Mucosa of stomach (tissue), 1 donor: ENCODE measurements at regions not wholly inside any gene's neighbourhood (a gene's known extent, or its start where the extent isn't known, plus 50 kb on each side); places are given as distances from the start of the nearest gene placed in this dataset.

Source experiments
- H3K27me3 ChIP-seq: one replicate; pipeline ENCODE4 v1.7.0; 2013; ENCODE audit warnings: mild to moderate bottlenecking, low read length; ENCODE audit not compliant: control insufficient read depth, insufficient read depth
- H3K36me3 ChIP-seq: one replicate; pipeline ENCODE4 v1.7.0; 2013; ENCODE audit warnings: low read length; ENCODE audit not compliant: control insufficient read depth, insufficient read depth
- H3K4me1 ChIP-seq: one replicate; pipeline ENCODE4 v1.7.0; 2013; ENCODE audit warnings: mild to moderate bottlenecking, low read length; ENCODE audit not compliant: control insufficient read depth, insufficient read depth
- H3K4me3 ChIP-seq: one replicate; pipeline ENCODE4 v1.7.0; 2013; ENCODE audit warnings: low read length
- H3K9ac ChIP-seq: one replicate; pipeline ENCODE4 v1.7.0; 2013; ENCODE audit warnings: mild to moderate bottlenecking, low read length, moderate library complexity
- H3K9me3 ChIP-seq: one replicate; pipeline ENCODE4 v1.7.0; 2013; ENCODE audit warnings: mild to moderate bottlenecking, low read length, moderate library complexity; ENCODE audit not compliant: control insufficient read depth
- donor health status: Pancreatic carcinoma.

DNA sequence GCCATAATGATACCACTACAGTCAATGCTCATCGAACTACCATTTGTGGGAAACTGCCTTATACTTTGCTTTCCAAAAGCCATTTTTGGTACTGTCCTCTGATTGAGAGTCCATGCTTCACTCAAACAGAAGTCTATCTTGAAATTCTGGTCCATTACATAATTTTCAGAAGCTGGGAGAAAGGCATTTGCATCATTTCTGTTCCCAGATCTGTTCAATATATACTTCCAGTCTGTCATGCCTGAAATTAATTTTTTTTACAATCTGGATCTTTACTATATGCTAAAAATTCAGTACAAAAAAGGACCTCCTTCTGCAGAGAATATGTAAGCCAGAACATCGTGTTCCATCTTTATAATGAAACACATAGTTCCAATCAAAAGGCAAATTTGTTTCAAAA, 528.9 kb upstream of the MEF2C start:
- Histone ChIP-seq H3K9me3 (no peaks in the 10 kb centered on the region), H3K36me3 (no peaks in the 10 kb centered on the region), H3K9ac (no peak overlapping the region)

DNA sequence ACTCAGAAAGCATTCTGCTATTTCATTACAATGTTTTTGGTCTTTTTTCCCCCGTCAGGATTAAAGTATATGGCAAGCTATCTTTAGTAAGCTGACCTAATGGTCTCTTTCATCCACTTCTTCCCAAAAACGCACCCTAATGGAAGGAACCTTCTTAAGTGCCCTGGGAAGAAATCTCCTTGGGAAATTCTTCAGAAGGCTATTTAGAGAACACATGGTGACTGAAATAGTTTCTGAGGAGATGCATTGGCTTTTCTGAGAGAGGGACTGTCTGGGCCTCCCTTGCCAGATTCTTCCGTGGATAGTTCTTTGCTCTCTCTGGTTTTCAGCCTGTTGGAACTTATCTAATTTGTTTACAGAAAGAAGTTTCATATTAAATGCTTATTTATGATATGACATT, 524.1 kb upstream of the MEF2C start:
- Histone ChIP-seq H3K9me3 (no peaks in the 10 kb centered on the region), H3K36me3 (no peaks in the 10 kb centered on the region), H3K4me3 (no peak overlapping the region), H3K27me3 (no peaks in the 10 kb centered on the region), H3K9ac (no peak overlapping the region), H3K4me1 (no peaks in the 10 kb centered on the region)

More for the DNA sequence above, 528.9 kb upstream of the MEF2C start:
- Histone ChIP-seq H3K4me1 (no peaks in the 10 kb centered on the region), H3K4me3 (no peak overlapping the region), H3K27me3 (no peaks in the 10 kb centered on the region)

DNA sequence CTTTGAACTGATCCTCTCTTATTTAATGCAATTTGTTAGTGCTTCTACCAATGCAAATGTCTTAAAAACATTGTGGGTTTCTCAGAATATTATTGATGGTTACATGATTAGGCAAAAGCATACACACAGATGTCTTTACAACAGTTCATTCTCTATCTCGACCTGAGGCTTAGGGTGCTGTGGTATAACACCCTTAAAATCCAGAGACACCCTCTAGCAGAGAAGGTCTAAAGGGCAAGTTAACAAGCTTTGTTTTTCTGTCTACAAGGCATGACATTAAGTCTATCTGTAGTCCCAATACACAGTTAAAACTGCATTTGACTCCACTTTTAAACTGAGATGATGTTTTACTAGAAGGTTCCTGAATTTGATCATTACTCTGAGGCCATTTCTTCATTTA, 518.7 kb upstream of the MEF2C start:
- Histone ChIP-seq H3K4me3 (no peak overlapping the region), H3K4me1 (no peaks in the 10 kb centered on the region)

DNA sequence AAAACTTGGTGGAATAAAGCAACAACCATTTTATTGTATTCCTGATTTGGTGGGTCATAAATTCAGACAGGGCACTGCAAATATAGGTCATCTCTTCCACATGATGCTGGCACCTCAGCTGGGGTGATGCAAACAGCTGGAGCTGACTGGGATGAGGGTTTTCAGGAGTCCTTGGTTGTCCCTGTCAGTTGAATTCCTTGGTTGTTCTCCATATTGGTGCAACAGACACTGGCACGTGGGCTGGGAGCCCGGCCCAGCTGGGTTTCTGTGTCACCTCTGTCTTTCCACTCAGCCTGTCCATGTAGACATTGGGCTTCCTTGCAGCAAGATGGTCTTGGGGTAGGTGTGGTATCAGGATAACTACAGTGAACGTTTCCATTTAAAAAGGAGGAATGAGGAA, 518.0 kb upstream of the MEF2C start:
- H3K9ac ChIP-seq = no peak overlapping the region
- no peaks in the 10 kb centered on the region for H3K36me3 ChIP-seq
- H3K27me3 ChIP-seq = no peaks in the 10 kb centered on the region
- no peaks in the 10 kb centered on the region for H3K4me1 ChIP-seq
- H3K4me3 ChIP-seq = no peak overlapping the region
- H3K9me3 ChIP-seq = no peaks in the 10 kb centered on the region

More for the DNA sequence above, 518.7 kb upstream of the MEF2C start:
- Histone ChIP-seq H3K36me3 (no peaks in the 10 kb centered on the region), H3K9ac (no peak overlapping the region), H3K27me3 (no peaks in the 10 kb centered on the region), H3K9me3 (no peaks in the 10 kb centered on the region)

DNA sequence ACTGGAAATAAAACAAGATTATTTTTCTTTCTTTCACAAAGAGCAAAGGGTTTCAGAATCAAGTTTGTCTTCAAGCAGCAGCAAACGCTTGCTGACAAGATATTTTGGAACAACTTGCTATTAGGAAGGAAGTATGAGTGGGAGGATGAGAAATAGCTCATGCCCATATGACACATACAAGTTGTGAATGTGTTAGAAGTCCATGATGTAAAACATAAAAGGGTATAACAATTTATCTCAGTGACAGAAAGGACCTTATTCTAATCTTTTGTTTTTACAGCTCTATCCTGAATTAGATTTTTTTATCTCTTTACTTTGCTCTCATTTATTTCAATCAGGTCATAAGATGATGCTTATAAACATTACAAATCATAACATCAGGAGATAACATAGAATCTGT, 516.6 kb upstream of the MEF2C start:
- Histone ChIP-seq H3K4me1 (no peaks in the 10 kb centered on the region), H3K27me3 (no peaks in the 10 kb centered on the region), H3K4me3 (no peak overlapping the region), H3K9ac (no peak overlapping the region), H3K36me3 (no peaks in the 10 kb centered on the region), H3K9me3 (no peaks in the 10 kb centered on the region)

DNA sequence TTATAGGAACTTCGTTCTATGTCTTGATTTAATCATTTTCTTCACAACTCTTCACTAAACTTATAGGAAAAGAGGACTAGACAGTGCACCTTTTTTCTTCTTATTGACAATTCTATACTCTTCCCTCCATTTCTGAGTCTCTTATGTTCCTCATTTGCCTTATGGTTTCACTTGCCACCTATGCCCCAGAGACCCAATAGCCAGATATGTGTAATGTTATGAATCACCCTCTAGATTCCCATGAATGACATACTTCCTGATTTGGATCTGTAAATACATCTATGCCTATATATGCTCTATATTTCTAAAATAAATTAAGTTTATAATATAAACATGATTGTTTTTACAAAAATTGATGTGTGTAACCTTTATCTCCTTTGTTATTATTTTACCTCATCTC, 514.1 kb upstream of the MEF2C start:
- no peaks in the 10 kb centered on the region for H3K27me3 ChIP-seq
- no peak overlapping the region for H3K4me3 ChIP-seq
- no peak overlapping the region for H3K9ac ChIP-seq

DNA sequence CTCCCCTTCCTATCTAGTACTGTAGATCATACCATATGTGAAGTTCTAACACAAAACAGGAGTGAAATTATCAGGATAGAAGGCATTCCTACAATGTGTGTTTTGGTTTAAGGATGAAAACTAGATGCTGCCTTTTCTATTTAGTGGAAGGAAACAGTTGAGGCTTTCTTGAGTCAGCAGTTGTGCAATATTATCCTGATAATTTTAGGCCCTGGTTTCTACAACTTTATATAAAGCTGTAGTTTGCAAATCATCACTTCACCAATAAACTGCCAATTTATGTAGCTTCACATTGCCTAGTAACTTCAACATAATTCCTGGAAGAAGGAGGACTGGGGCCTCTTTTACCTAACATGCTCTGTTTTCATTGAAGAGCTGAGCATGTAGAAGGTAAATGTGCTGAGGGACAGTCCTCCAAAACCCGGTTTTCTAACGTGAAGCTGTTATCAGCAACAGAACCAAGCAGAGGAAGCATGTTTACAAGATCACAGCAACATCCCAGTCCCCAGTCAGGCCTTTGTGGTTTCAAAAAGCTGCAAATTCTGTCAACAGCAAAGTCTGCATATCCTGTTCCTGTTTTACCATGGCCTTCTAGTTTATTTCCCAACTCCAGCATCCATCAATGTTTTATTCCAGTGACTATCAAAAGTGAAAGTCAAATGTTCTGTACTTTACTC, 513.4 kb upstream of the MEF2C start:
- no peaks in the 10 kb centered on the region for H3K36me3 ChIP-seq
- H3K27me3 ChIP-seq = no peaks in the 10 kb centered on the region
- H3K9ac ChIP-seq = no peak overlapping the region
- H3K9me3 ChIP-seq = no peaks in the 10 kb centered on the region
- H3K4me3 ChIP-seq = no peak overlapping the region
- H3K4me1 ChIP-seq = no peaks in the 10 kb centered on the region

More for the DNA sequence above, 514.1 kb upstream of the MEF2C start:
- no peaks in the 10 kb centered on the region for H3K36me3 ChIP-seq
- H3K9me3 ChIP-seq = no peaks in the 10 kb centered on the region
- no peaks in the 10 kb centered on the region for H3K4me1 ChIP-seq

DNA sequence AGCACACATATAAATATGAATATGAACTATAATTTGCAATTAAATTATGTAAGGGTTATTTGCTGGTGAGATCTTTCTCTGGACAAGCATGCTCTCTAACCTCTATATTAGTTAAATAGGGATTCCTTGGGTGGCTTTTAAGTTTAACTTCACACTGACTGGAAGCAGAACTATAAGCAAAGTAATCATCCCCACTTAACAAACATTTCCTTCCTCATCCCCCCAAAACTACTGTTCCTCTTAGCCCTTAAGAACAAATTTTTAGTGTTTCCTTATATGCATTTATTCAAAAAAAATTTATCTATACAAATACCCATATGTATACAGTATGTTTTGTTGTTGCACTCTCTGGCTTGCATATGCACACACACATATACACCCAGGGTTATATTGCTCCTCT, 512.1 kb upstream of the MEF2C start:
- H3K9me3 ChIP-seq = no peaks in the 10 kb centered on the region
- no peak overlapping the region for H3K9ac ChIP-seq

DNA sequence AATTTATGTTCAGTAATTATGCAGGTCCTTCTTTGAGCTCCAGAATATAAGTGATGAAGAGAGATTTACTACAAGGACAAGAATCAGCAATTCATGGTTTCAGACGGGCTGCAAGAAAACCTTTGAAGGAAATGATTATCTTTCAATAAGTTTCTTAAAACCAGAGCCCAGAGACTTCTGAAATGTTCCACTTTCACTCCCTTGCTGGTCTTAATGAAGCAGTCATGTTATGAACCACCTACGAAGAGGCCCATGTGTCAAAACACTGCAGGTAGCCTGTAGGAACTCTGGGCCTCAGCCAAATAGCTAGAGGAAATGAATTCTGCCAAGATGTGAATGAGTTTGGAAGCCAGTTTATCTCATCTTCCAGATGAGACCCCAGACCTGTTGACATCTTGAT, 505.9 kb upstream of the MEF2C start:
- Histone ChIP-seq H3K27me3 (no peaks in the 10 kb centered on the region), H3K36me3 (no peaks in the 10 kb centered on the region), H3K4me3 (no peak overlapping the region), H3K9ac (no peak overlapping the region), H3K9me3 (no peaks in the 10 kb centered on the region), H3K4me1 (no peaks in the 10 kb centered on the region)

More for the DNA sequence above, 512.1 kb upstream of the MEF2C start:
- no peaks in the 10 kb centered on the region for H3K36me3 ChIP-seq
- H3K4me3 ChIP-seq = no peak overlapping the region
- H3K27me3 ChIP-seq = no peaks in the 10 kb centered on the region
- no peaks in the 10 kb centered on the region for H3K4me1 ChIP-seq

DNA sequence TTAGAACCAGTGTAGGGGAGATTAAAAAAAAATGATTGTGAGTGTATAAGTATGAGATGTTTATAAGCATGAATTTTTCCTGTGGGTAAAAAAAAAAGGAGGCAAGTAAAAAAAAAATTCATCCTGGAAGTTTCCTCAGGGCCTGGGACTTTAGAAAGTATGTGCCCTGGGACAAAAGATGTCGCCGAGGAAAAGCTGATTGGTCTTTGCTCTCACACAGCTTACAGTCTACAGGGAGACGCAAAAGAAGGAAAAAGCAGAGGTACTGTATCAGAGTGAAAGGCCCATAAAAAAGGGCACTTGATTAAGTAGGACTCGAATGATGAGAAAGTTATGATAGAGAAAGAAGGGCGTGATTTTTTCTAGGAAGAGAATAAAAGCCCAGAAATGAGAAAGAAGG, 501.4 kb upstream of the MEF2C start:
- no peak overlapping the region for H3K9ac ChIP-seq
- no peaks in the 10 kb centered on the region for H3K27me3 ChIP-seq
- H3K4me3 ChIP-seq = no peak overlapping the region
- H3K36me3 ChIP-seq = no peaks in the 10 kb centered on the region
- no peaks in the 10 kb centered on the region for H3K9me3 ChIP-seq
- H3K4me1 ChIP-seq = no peaks in the 10 kb centered on the region

DNA sequence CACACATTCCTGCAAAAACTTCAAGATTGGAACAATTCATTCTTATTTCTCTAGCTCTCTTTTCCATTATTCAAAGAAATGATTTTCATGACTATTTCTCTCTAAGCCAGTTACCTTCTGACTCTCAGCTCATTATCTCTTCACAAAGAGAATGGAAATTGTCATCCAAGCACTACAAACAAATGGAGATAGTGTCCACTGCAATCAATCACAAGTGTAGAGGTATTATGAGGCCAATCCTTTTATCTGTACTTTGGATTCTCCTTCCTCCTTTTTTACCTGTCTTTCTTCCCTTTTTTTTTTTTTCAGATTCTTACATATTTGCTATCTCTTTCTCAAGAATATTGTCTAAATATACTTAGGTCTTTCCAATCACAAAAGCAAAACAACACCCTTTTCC, 497.7 kb upstream of the MEF2C start:
- Histone ChIP-seq H3K9me3 (no peaks in the 10 kb centered on the region), H3K36me3 (no peaks in the 10 kb centered on the region), H3K4me3 (no peak overlapping the region), H3K9ac (no peak overlapping the region), H3K27me3 (no peaks in the 10 kb centered on the region), H3K4me1 (no peaks in the 10 kb centered on the region)

DNA sequence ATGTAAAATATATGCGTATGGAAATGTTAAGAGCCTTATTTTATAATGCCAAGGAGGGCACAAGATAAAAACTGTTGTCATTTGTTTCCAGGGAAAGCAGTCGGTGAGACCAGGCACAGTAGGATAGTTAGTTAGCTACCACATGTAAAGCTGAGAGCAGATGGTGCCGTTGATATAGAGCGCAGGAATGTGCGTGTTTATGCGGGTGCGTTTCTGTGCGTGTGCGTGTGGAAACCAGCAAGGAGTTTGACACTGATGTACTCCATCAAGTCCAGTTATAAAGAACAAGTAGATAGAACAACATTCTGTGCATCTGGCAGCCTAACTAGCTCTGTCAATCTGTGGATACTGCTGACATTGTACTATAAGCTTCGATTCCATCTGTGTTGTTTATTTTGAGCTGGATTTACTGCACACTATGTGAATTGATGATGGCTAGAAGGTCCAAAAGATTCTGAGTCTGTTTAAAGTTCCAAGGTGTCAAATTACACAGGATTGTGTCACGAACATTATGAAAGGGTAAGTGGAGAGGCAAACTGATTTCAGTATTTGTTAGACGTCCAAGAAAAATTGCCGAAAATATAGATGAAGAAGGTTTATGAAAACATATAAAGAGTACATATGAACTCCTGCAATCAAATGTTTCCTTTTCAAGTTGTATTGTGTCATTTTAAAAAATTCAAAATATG, 494.9 kb upstream of the MEF2C start:
- H3K9ac ChIP-seq = no peak overlapping the region
- no peaks in the 10 kb centered on the region for H3K36me3 ChIP-seq
- no peaks in the 10 kb centered on the region for H3K27me3 ChIP-seq
- no peak overlapping the region for H3K4me3 ChIP-seq
- no peaks in the 10 kb centered on the region for H3K9me3 ChIP-seq
- H3K4me1 ChIP-seq = no peaks in the 10 kb centered on the region
